ENCODE measurements at regions not wholly inside any gene's neighbourhood (a gene's known extent, or its start where the extent isn't known, plus 50 kb on each side); places are given as distances from the start of the nearest gene placed in this dataset.

GRCh38 chr11:122248939-122249338, 132.9 kb upstream of the BLID start:
- Mint-ChIP-seq H3K36me3 (no peaks in the 10 kb centered on the region), H3K27me3 (no peaks in the 10 kb centered on the region), H3K4me1 (no peaks in the 10 kb centered on the region), H3K9me3 (no peaks in the 10 kb centered on the region), H3K4me3 (no peak overlapping the region), H3K27ac (no peak overlapping the region)
- ATAC-seq (replicated peaks) (no peak), DNase-seq (no peak)

- DNase-seq (no peak), ATAC-seq (replicated peaks) (no peak)
- Mint-ChIP-seq H3K4me3 (no peak overlapping the region), H3K36me3 (no peaks in the 10 kb centered on the region), H3K4me1 (no peaks in the 10 kb centered on the region), H3K27ac (no peak overlapping the region), H3K9me3 (no peaks in the 10 kb centered on the region), H3K27me3 (no peaks in the 10 kb centered on the region)
These were observed 132.1 kb upstream of the BLID start for GRCh38 chr11:122248131-122248530.

- Mint-ChIP-seq H3K4me1 (no peaks in the 10 kb centered on the region), H3K4me3 (no peak overlapping the region), H3K36me3 (no peaks in the 10 kb centered on the region), H3K9me3 (no peaks in the 10 kb centered on the region), H3K27ac (no peak overlapping the region), H3K27me3 (no peaks in the 10 kb centered on the region)
- ATAC-seq (replicated peaks) (no peak), DNase-seq (no peak)
These were observed 130.9 kb upstream of the BLID start for GRCh38 chr11:122246874-122247273.

GRCh38 chr11:122242731-122243130, 126.7 kb upstream of the BLID start:
- Mint-ChIP-seq H3K4me1 (no peaks in the 10 kb centered on the region), H3K27ac (no peak overlapping the region), H3K36me3 (no peaks in the 10 kb centered on the region), H3K4me3 (no peak overlapping the region), H3K9me3 (peaks cover 0 to 5% of the 10 kb centered on the region in 2 donors), H3K27me3 (no peaks in the 10 kb centered on the region)
- ATAC-seq (replicated peaks) (no peak), DNase-seq (no peak)

GRCh38 chr11:122241566-122241965, 125.6 kb upstream of the BLID start:
- H3K9me3 Mint-ChIP-seq: peaks cover 0 to 6% of the 10 kb centered on the region in 2 donors
- no peak for ATAC-seq (replicated peaks)
- no peak for DNase-seq

GRCh38 chr11:122240638-122241037, 124.6 kb upstream of the BLID start:
- H3K27me3 Mint-ChIP-seq: no peaks in the 10 kb centered on the region
- H3K36me3 Mint-ChIP-seq: no peaks in the 10 kb centered on the region
- DNase-seq (no peak), ATAC-seq (replicated peaks) (no peak)
- peaks cover 0 to 6% of the 10 kb centered on the region in 2 donors for H3K9me3 Mint-ChIP-seq
- H3K4me1 Mint-ChIP-seq: no peaks in the 10 kb centered on the region
- H3K4me3 Mint-ChIP-seq: no peak overlapping the region
- no peak overlapping the region for H3K27ac Mint-ChIP-seq

More at GRCh38 chr11:122241566-122241965, 125.6 kb upstream of the BLID start:
- Mint-ChIP-seq H3K27ac (no peak overlapping the region), H3K27me3 (no peaks in the 10 kb centered on the region), H3K4me3 (no peak overlapping the region), H3K36me3 (no peaks in the 10 kb centered on the region), H3K4me1 (no peaks in the 10 kb centered on the region)

GRCh38 chr11:122235615-122236014, 119.6 kb upstream of the BLID start:
- ATAC-seq (replicated peaks): no peak
- Mint-ChIP-seq H3K4me3 (no peak overlapping the region), H3K4me1 (peaks cover 0 to 2% of the 10 kb centered on the region in 2 donors), H3K36me3 (no peaks in the 10 kb centered on the region), H3K27ac (no peak overlapping the region), H3K27me3 (no peaks in the 10 kb centered on the region), H3K9me3 (peaks cover 0 to 6% of the 10 kb centered on the region in 2 donors)
- no peak for DNase-seq

GRCh38 chr11:122234780-122235179, 118.8 kb upstream of the BLID start:
- DNase-seq (no peak), ATAC-seq (replicated peaks) (no peak)
- Mint-ChIP-seq H3K27ac (no peak overlapping the region), H3K9me3 (peaks cover 0 to 6% of the 10 kb centered on the region in 2 donors), H3K36me3 (no peaks in the 10 kb centered on the region), H3K27me3 (no peaks in the 10 kb centered on the region), H3K4me1 (peaks cover 0 to 2% of the 10 kb centered on the region in 2 donors), H3K4me3 (no peak overlapping the region)

- Mint-ChIP-seq H3K36me3 (no peaks in the 10 kb centered on the region), H3K9me3 (peaks cover 0 to 6% of the 10 kb centered on the region in 2 donors), H3K4me3 (no peak overlapping the region), H3K4me1 (peaks cover 0 to 2% of the 10 kb centered on the region in 2 donors), H3K27ac (no peak overlapping the region), H3K27me3 (peaks cover 0 to 3% of the 10 kb centered on the region in 2 donors)
- DNase-seq (no peak), ATAC-seq (replicated peaks) (no peak)
These were observed 118.2 kb upstream of the BLID start for GRCh38 chr11:122234257-122234656.

- peaks cover 0 to 2% of the 10 kb centered on the region in 2 donors for H3K4me1 Mint-ChIP-seq
- no peak for ATAC-seq (replicated peaks)
- peaks cover 0 to 8% of the 10 kb centered on the region in 2 donors for H3K27me3 Mint-ChIP-seq
- no peak overlapping the region for H3K27ac Mint-ChIP-seq
- H3K36me3 Mint-ChIP-seq: no peaks in the 10 kb centered on the region
- H3K4me3 Mint-ChIP-seq: no peak overlapping the region
- no peak for DNase-seq
- peaks cover 0 to 1% of the 10 kb centered on the region in 2 donors for H3K9me3 Mint-ChIP-seq
These were observed 117.0 kb upstream of the BLID start for GRCh38 chr11:122232985-122233384.

- no peak for DNase-seq
- Mint-ChIP-seq H3K4me1 (peaks cover 0 to 2% of the 10 kb centered on the region in 2 donors), H3K27me3 (peaks cover 0 to 8% of the 10 kb centered on the region in 2 donors), H3K36me3 (no peaks in the 10 kb centered on the region), H3K4me3 (no peak overlapping the region), H3K9me3 (no peaks in the 10 kb centered on the region), H3K27ac (no peak overlapping the region)
- no peak for ATAC-seq (replicated peaks)
These were observed 114.4 kb upstream of the BLID start for GRCh38 chr11:122230385-122230755.

GRCh38 chr11:122229481-122230384, 113.7 kb upstream of the BLID start:
- no peaks in the 10 kb centered on the region for H3K36me3 Mint-ChIP-seq
- H3K27ac Mint-ChIP-seq: no peak overlapping the region
- DNase-seq (no peak), ATAC-seq (replicated peaks) (no peak)
- H3K9me3 Mint-ChIP-seq: no peaks in the 10 kb centered on the region
- no peak overlapping the region for H3K4me3 Mint-ChIP-seq
- H3K27me3 Mint-ChIP-seq: peaks cover 0 to 8% of the 10 kb centered on the region in 2 donors
- H3K4me1 Mint-ChIP-seq: peaks cover 0 to 2% of the 10 kb centered on the region in 2 donors

GRCh38 chr11:122229078-122229477, 113.1 kb upstream of the BLID start:
- no peak overlapping the region for H3K4me3 Mint-ChIP-seq
- H3K4me1 Mint-ChIP-seq: no peaks in the 10 kb centered on the region
- ATAC-seq (replicated peaks) (no peak), DNase-seq (no peak)
- H3K27me3 Mint-ChIP-seq: peaks cover 0 to 8% of the 10 kb centered on the region in 2 donors
- no peak overlapping the region for H3K27ac Mint-ChIP-seq
- H3K36me3 Mint-ChIP-seq: no peaks in the 10 kb centered on the region
- no peaks in the 10 kb centered on the region for H3K9me3 Mint-ChIP-seq

GRCh38 chr11:122226810-122227379, 110.9 kb upstream of the BLID start:
- no peak overlapping the region for H3K27ac Mint-ChIP-seq
- DNase-seq: no peak
- peaks cover 0 to 8% of the 10 kb centered on the region in 2 donors for H3K27me3 Mint-ChIP-seq
- no peak overlapping the region for H3K4me3 Mint-ChIP-seq
- no peaks in the 10 kb centered on the region for H3K9me3 Mint-ChIP-seq
- H3K36me3 Mint-ChIP-seq: no peaks in the 10 kb centered on the region
- ATAC-seq (replicated peaks): no peak
- no peaks in the 10 kb centered on the region for H3K4me1 Mint-ChIP-seq

GRCh38 chr11:122224867-122225266, 108.9 kb upstream of the BLID start:
- Mint-ChIP-seq H3K36me3 (no peaks in the 10 kb centered on the region), H3K9me3 (no peaks in the 10 kb centered on the region), H3K4me3 (no peak overlapping the region), H3K27ac (no peak overlapping the region), H3K4me1 (no peaks in the 10 kb centered on the region), H3K27me3 (peaks cover 0 to 8% of the 10 kb centered on the region in 2 donors)
- DNase-seq (no peak), ATAC-seq (replicated peaks) (no peak)

Measured in stimulated activated naive B cell treated with anti-CD40 and anti-IgM and Interleukin-4, amounts not matched to agents 10 μg/mL and 1 μg/mL and 100 μg/mL, for 72 hours (primary cell).